A673 (cell line): ENCODE measurements at regions not wholly inside any gene's neighbourhood (a gene's known extent, or its start where the extent isn't known, plus 50 kb on each side); places are given as distances from the start of the nearest gene placed in this dataset.

ENCODE experiments used
- EZH2 ChIP-seq: fragments of 200-600 bp; sonication (generic); IDR thresholded peaks from 2 replicates; pipeline ENCODE4 v1.6.1; 2017; ENCODE audit warnings: borderline replicate concordance, low read depth, mild to moderate bottlenecking, mixed read lengths, antibody characterized with exemption, low read length; ENCODE audit not compliant: poor library complexity, severe bottlenecking
- TF ChIP-seq, protein P1 (sequence below): fragments of 300-800, 200-600 bp; sonication (generic); conservative IDR thresholded peaks from 2 replicates; pipeline ENCODE4 v1.5.1; 2017; ENCODE audit warnings: low read depth, mild to moderate bottlenecking, antibody characterized with exemption, low read length, moderate library complexity, mixed read lengths

DNA sequence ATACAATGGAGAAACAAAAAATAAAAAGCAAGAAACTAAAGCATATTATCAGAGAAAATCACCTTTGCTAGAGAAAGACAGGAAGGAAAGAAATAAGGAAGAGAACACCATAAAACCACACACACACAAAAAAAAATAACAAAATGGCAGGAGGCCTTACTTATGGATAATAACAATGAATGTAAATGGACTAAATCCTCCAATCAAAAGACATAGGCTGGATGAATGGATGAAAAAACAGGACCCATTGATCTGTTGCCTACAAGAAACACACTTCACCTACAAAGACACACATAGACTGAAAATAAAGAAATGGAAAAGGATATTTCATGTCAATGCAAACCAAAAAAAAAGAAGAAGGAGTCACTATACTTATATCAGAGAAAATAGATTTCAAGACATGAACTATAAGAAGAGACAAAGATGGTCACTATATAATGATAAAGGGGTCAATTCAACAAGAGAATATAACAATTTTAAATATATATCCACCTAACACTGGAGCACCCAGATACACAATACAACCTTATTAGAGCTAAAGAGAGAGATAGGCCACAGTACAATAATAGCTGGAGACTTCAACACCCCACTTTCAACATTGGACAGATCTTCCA is 693.6 kb downstream of the HACE1 start:
- TF ChIP-seq, protein P1, sequence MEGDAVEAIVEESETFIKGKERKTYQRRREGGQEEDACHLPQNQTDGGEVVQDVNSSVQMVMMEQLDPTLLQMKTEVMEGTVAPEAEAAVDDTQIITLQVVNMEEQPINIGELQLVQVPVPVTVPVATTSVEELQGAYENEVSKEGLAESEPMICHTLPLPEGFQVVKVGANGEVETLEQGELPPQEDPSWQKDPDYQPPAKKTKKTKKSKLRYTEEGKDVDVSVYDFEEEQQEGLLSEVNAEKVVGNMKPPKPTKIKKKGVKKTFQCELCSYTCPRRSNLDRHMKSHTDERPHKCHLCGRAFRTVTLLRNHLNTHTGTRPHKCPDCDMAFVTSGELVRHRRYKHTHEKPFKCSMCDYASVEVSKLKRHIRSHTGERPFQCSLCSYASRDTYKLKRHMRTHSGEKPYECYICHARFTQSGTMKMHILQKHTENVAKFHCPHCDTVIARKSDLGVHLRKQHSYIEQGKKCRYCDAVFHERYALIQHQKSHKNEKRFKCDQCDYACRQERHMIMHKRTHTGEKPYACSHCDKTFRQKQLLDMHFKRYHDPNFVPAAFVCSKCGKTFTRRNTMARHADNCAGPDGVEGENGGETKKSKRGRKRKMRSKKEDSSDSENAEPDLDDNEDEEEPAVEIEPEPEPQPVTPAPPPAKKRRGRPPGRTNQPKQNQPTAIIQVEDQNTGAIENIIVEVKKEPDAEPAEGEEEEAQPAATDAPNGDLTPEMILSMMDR, result no peak
- no peak for TF ChIP-seq EZH2
